ENCODE measurements at regions not wholly inside any gene's neighbourhood (a gene's known extent, or its start where the extent isn't known, plus 50 kb on each side); places are given as distances from the start of the nearest gene placed in this dataset.

DNA sequence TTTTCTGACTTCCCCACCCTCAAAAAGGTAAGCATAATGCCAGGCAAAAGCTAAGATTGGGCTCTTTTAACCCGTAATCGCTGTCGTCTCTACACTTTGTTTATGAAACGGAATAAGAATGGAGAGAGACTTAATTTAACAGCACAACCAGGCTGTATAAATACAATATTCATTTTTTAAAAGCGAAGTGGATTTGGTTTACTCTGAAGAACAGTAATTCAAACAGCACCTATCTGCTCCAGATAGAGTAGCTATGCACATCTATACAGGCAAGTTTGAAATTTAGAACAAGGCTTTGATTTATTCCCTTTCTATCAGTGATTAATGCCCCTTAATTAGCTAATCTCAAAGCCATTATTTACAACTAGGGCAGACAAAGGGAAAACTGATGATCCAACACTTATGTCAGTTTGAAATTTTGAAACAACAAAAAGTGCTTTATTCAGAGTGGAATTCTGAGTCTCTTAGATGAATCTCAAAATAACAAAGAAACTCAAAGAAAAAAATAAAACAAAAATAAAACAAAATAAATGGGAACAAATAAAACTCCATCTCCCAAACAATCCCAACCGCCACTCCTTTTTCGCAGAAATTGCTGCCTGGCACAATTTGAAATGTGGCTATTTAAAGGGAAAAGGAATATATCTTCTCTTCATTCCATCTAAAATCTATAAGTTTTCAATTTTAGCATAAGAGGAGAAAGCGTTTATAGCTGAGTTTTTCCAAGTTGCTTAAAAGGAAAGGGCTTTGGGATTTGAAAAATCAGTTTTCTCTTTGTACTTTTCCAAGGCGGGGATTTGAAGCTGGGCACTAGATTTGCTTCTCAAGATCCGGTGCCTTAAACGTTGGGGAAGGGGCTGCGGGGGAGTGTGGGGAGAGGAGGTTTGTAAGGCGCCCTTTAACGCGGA lies 298.6 kb downstream of the PARP8 start:
- ATAC-seq (no peak), DNase-seq (no peak)
- intact Hi-C loops (cut with micrococcal nuclease) = loop anchor here (5.0 to 10.0 kb wide), 3 partner anchors 417 to 1690 kb away; partner anchors contain the start of gene ISL1
- TF ChIP-seq, protein P1, sequence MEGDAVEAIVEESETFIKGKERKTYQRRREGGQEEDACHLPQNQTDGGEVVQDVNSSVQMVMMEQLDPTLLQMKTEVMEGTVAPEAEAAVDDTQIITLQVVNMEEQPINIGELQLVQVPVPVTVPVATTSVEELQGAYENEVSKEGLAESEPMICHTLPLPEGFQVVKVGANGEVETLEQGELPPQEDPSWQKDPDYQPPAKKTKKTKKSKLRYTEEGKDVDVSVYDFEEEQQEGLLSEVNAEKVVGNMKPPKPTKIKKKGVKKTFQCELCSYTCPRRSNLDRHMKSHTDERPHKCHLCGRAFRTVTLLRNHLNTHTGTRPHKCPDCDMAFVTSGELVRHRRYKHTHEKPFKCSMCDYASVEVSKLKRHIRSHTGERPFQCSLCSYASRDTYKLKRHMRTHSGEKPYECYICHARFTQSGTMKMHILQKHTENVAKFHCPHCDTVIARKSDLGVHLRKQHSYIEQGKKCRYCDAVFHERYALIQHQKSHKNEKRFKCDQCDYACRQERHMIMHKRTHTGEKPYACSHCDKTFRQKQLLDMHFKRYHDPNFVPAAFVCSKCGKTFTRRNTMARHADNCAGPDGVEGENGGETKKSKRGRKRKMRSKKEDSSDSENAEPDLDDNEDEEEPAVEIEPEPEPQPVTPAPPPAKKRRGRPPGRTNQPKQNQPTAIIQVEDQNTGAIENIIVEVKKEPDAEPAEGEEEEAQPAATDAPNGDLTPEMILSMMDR (IDR thresholded peaks at IDR 0.05) = no peak
- Mint-ChIP-seq H3K27me3 (peaks cover 71% of the 10 kb centered on the region), H3K27ac (no peak overlapping the region), H3K9me3 (no peaks in the 10 kb centered on the region), H3K36me3 (ENCODE audit: low read depth) (no peaks in the 10 kb centered on the region), H3K4me3 (no peak overlapping the region), H3K4me1 (ENCODE audit: low read depth) (peaks cover 53% of the 10 kb centered on the region)
- CTCF ChIA-PET = interaction anchor here (0.9 kb wide), 1 partner anchor 14 kb away, joined by 3 read pairs; no protein-coding TSS in a partner anchor
- POLR2A ChIA-PET = no interaction called here

DNA sequence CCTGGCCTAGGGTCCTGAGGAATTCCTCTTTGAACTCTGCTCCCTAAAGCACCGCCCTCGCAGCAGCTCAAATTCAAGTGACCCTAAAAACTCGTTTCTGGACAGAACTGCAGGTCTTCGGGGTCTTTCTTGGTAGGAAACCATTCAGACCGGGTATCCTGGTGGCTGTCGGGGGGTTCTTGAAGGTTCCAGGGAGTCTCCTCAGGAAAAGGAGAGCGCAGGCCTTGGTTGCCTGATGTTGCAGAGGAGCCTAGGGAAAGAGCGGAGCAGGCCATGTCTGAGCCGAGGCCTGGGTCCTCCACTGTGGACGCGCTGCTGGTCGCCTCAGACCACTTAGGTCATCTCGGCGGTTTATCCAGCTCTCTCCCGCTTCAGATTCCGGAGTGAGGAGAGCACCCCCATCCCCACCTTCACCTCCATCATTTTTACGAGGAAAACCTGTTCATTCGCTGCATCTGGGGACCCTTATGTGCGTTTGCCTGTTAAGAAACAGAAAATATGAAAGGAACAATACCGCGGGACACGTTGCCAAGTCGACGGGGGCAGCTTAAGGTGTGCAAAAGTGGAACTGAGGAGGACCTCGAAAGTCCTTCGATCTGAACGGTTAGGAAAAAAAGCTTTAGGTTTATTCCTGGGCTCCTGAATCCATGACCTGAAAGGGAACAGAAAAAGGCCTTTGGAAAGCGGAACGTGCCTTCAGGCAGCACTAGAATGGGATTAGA lies 299.4 kb downstream of the PARP8 start:
- TF ChIP-seq, protein P1 (IDR thresholded peaks at IDR 0.05) = no peak
- Mint-ChIP-seq H3K4me3 (peak overlapping the region; percentile 34), H3K27ac (no peak overlapping the region), H3K27me3 (peaks cover 78% of the 10 kb centered on the region), H3K36me3 (ENCODE audit: low read depth) (no peaks in the 10 kb centered on the region), H3K4me1 (ENCODE audit: low read depth) (peaks cover 55% of the 10 kb centered on the region), H3K9me3 (no peaks in the 10 kb centered on the region)
- ChIA-PET CTCF (interaction anchor here (0.9 to 1.9 kb wide), 2 partner anchors 12 to 414 kb away, joined by 3 to 5 read pairs; no protein-coding TSS in a partner anchor), POLR2A (no interaction called here)
- intact Hi-C loops (cut with micrococcal nuclease) = loop anchor here (5.0 to 10.0 kb wide), 2 partner anchors 416 to 1689 kb away; partner anchors contain the start of gene ISL1
- DNase-seq (no peak), ATAC-seq (no peak)

DNA sequence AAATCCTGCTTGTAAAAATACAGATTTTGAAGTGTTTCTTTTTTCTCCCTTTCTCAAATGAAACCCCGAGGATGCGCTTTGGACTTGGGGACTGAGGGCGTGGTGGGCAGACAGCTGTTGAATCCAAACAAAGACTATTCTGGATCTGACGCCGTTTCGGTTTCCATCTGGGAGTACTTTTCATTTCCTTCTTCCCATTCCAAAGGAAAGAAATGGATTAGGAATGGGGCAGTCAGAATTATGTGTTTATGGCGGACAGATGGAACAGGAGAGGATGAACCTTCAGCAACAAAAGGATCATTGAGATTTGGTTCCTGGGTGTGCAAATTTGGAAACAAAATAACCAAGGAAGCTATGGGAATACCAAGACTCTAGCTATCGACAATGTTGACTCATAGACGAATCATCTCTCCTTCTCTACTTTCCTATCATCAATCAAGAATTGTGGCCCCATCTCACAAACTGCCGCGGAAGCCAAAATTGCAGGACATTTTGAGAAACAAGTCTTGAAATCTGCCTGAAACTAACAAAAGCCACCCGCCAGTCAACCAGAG lies 300.6 kb downstream of the PARP8 start:
- Mint-ChIP-seq H3K4me1 (ENCODE audit: low read depth) (peaks cover 55% of the 10 kb centered on the region), H3K9me3 (no peaks in the 10 kb centered on the region), H3K27me3 (peaks cover 81% of the 10 kb centered on the region), H3K36me3 (ENCODE audit: low read depth) (no peaks in the 10 kb centered on the region), H3K4me3 (peak overlapping the region; percentile 64), H3K27ac (no peak overlapping the region)
- ChIA-PET POLR2A (no interaction called here), CTCF (interaction anchor here (1.9 kb wide), 1 partner anchor 413 kb away, joined by 5 read pairs; no protein-coding TSS in a partner anchor)
- no peak for DNase-seq
- TF ChIP-seq, protein P1 (IDR thresholded peaks at IDR 0.05) = no peak
- intact Hi-C loops (cut with micrococcal nuclease) = loop anchor here (5.0 to 10.0 kb wide), 2 partner anchors 415 to 1688 kb away; partner anchors contain the start of gene ISL1
- ATAC-seq = no peak

DNA sequence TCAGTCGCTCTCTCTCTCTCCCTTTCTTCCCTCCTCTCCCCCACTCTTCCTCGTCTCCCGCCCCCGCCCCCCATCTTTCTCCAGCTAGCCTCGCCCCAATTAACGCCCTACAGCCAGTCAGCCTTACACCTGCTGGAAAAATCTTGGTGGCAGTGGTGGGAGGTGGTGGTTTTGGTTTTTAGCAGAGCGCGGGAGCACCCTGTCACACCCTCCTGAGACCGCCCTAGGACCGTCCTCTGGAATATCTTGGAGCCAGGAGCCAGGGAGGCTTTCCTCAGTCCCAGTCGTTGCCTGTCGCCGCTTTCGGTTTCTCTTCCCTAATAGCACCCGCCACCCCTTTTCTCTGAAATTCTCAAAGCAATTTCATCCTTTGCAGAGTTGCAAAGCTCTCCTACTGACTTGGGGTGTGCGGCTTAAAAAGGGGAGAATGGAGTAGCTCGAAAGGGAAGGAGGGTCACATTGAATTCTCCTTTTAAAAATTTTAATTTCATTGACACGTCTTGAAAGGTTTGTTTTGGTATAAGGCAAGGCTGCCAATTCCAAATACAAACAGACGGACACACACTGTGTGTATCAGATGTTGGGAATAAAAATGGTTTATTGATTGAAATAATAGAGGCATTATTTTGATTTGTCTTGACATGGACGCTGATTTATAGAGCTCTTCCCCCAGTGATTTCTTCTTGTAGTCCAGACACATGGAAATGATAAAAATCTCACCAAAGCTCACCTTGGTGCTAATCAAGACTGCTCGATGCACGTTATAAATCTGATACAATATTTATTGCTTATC lies 301.3 kb downstream of the PARP8 start:
- H3K36me3 Mint-ChIP-seq (ENCODE audit: low read depth) = no peaks in the 10 kb centered on the region
- DNase-seq = no peak
- no peak for ATAC-seq
- intact Hi-C loops (cut with micrococcal nuclease) = loop anchor here (5.0 to 10.0 kb wide), 2 partner anchors 415 to 1687 kb away; partner anchors contain the start of gene ISL1
- H3K4me1 Mint-ChIP-seq (ENCODE audit: low read depth) = peaks cover 55% of the 10 kb centered on the region
- peak overlapping the region; percentile 64 for H3K4me3 Mint-ChIP-seq
- no peak overlapping the region for H3K27ac Mint-ChIP-seq
- TF ChIP-seq, protein P1 (IDR thresholded peaks at IDR 0.05) = no peak
- POLR2A ChIA-PET = no interaction called here
- no peaks in the 10 kb centered on the region for H3K9me3 Mint-ChIP-seq
- peaks cover 81% of the 10 kb centered on the region for H3K27me3 Mint-ChIP-seq
- CTCF ChIA-PET = interaction anchor here (1.9 kb wide), 1 partner anchor 412 kb away, joined by 5 read pairs; no protein-coding TSS in a partner anchor

Data from activated CD8-positive, alpha-beta T cell treated with anti-CD3 and anti-CD28 coated beads for 36 hours (primary cell).